H9 (cell line): ENCODE measurements at regions not wholly inside any gene's neighbourhood (a gene's known extent, or its start where the extent isn't known, plus 50 kb on each side); places are given as distances from the start of the nearest gene placed in this dataset.
"Not testable (repeated sequence)": the region's sequence is repeated elsewhere in the genome, so short reads cannot be mapped to it uniquely, and the experiment has no call there.

Source experiments
- DNase-seq: peaks from one replicate; pipeline ENCODE4 v3.0.0-alpha.2; 2017
- H2AFZ ChIP-seq: one replicate; pipeline ENCODE4 v1.6.1; 2013; ENCODE audit warnings: mild to moderate bottlenecking, low read length, control low read depth, moderate library complexity
- H2AK5ac ChIP-seq: 2 replicates; pipeline ENCODE4 v1.6.1; 2013; ENCODE audit warnings: low read length, control low read depth, mixed read lengths; ENCODE audit not compliant: insufficient read length
- H2BK120ac ChIP-seq: one replicate; pipeline ENCODE4 v1.6.1; 2013; ENCODE audit warnings: low read depth, mild to moderate bottlenecking, low read length, control low read depth, inconsistent platforms; ENCODE audit not compliant: poor library complexity, severe bottlenecking
- H2BK12ac ChIP-seq: 2 replicates; pipeline ENCODE4 v1.6.1; 2013; ENCODE audit warnings: low read length, control low read depth, mixed read lengths, low read depth; ENCODE audit not compliant: insufficient read length
- H2BK15ac ChIP-seq: 2 replicates; pipeline ENCODE4 v1.6.1; 2013; ENCODE audit warnings: low read depth, low read length, control low read depth
- H2BK20ac ChIP-seq: one replicate; pipeline ENCODE4 v1.6.1; 2013; ENCODE audit warnings: low read depth, mild to moderate bottlenecking, low read length, control low read depth, inconsistent platforms; ENCODE audit not compliant: poor library complexity, severe bottlenecking
- H2BK5ac ChIP-seq: 2 replicates; pipeline ENCODE4 v1.6.1; 2013; ENCODE audit warnings: low read length, control low read depth, mixed read lengths; ENCODE audit not compliant: insufficient read length
- H3K14ac ChIP-seq: 2 replicates; pipeline ENCODE4 v1.6.1; 2013; ENCODE audit warnings: low read length, control low read depth; ENCODE audit not compliant: insufficient read depth
- H3K18ac ChIP-seq: 2 replicates; pipeline ENCODE4 v1.6.1; 2013; ENCODE audit warnings: low read depth, mild to moderate bottlenecking, mixed read lengths, low read length, control low read depth; ENCODE audit not compliant: insufficient read length
- H3K23ac ChIP-seq: 2 replicates; pipeline ENCODE4 v1.6.1; 2013; ENCODE audit warnings: low read length, control low read depth, mixed read lengths, low read depth; ENCODE audit not compliant: insufficient read length
- H3K23me2 ChIP-seq: 2 replicates; pipeline ENCODE4 v1.6.1; 2013; ENCODE audit warnings: low read depth, mild to moderate bottlenecking, mixed read lengths, low read length, control low read depth; ENCODE audit not compliant: insufficient read length, poor library complexity, severe bottlenecking
- H3K27ac ChIP-seq: 2 replicates; pipeline ENCODE4 v1.5.1; 2013; ENCODE audit warnings: low read length, control low read depth, mixed read lengths, low read depth; ENCODE audit not compliant: insufficient read length
- H3K27me3 ChIP-seq: 2 replicates; pipeline ENCODE4 v1.6.1; 2013; ENCODE audit warnings: low read length, control low read depth, inconsistent platforms; ENCODE audit not compliant: insufficient read depth
- H3K4ac ChIP-seq: 2 replicates; pipeline ENCODE4 v1.6.1; 2013; ENCODE audit warnings: low read depth, mild to moderate bottlenecking, control low read depth, inconsistent platforms, low read length, moderate library complexity
- H3K4me1 ChIP-seq: 2 replicates; pipeline ENCODE4 v1.6.1; 2013; ENCODE audit warnings: low read length, control low read depth, inconsistent platforms; ENCODE audit not compliant: insufficient read depth
- H3K4me2 ChIP-seq: 2 replicates; pipeline ENCODE4 v1.6.1; 2013; ENCODE audit warnings: low read length, control low read depth, mixed read lengths; ENCODE audit not compliant: insufficient read length, insufficient read depth
- H3K56ac ChIP-seq: 2 replicates; pipeline ENCODE4 v1.6.1; 2013; ENCODE audit warnings: low read depth, mild to moderate bottlenecking, mixed read lengths, low read length, control low read depth; ENCODE audit not compliant: insufficient read length
- H3K79me1 ChIP-seq: 2 replicates; pipeline ENCODE4 v1.6.1; 2013; ENCODE audit warnings: low read depth, mild to moderate bottlenecking, moderate library complexity, low read length, control low read depth, inconsistent platforms; ENCODE audit not compliant: insufficient read depth, poor library complexity, severe bottlenecking
- H3K79me2 ChIP-seq: 2 replicates; pipeline ENCODE4 v1.6.1; 2013; ENCODE audit warnings: low read length, control low read depth, inconsistent platforms; ENCODE audit not compliant: insufficient read depth
- H3K9ac ChIP-seq: 2 replicates; pipeline ENCODE4 v1.6.1; 2013; ENCODE audit warnings: low read length, control low read depth, mixed read lengths; ENCODE audit not compliant: insufficient read length; ENCODE audit errors: extremely low read depth
- H3K9me3 ChIP-seq: one replicate; pipeline ENCODE4 v1.6.1; 2013; ENCODE audit warnings: low read depth, low read length, inconsistent platforms; ENCODE audit not compliant: control insufficient read depth
- H3T11ph ChIP-seq: one replicate; pipeline ENCODE4 v1.6.1; 2013; ENCODE audit warnings: mild to moderate bottlenecking, low read length, control low read depth, inconsistent platforms
- H4K20me1 ChIP-seq: one replicate; pipeline ENCODE4 v1.6.1; 2013; ENCODE audit not compliant: control insufficient read depth, insufficient read length, insufficient read depth
- H4K5ac ChIP-seq: 2 replicates; pipeline ENCODE4 v1.6.1; 2013; ENCODE audit warnings: low read depth, mild to moderate bottlenecking, mixed read lengths, low read length, control low read depth; ENCODE audit not compliant: insufficient read length
- H4K8ac ChIP-seq: replicated peaks from 2 replicates; pipeline ENCODE4 v1.6.1; 2013; ENCODE audit warnings: low read length, control low read depth, mixed read lengths, low read depth; ENCODE audit not compliant: insufficient read length
- H4K91ac ChIP-seq: 2 replicates; pipeline ENCODE4 v1.6.1; 2013; ENCODE audit warnings: low read depth, mild to moderate bottlenecking, moderate library complexity, mixed read lengths, low read length, control low read depth; ENCODE audit not compliant: insufficient read length
- H3K27ac Mint-ChIP-seq, 3 experiments: 2 replicates in 2 of 3; 3 replicates in 1 of 3; pipeline ENCODE4 v1.8.0; 2020 to 2021; ENCODE audit warnings: mixed read lengths in 3 of 3, mild to moderate bottlenecking in 1 of 3, moderate library complexity in 1 of 3
- H3K27me3 Mint-ChIP-seq: 2 replicates; pipeline ENCODE4 v1.8.0; 2021; ENCODE audit warnings: low read depth, mild to moderate bottlenecking, moderate library complexity, mixed read lengths
- H3K36me3 Mint-ChIP-seq, 3 experiments: 2 replicates in 2 of 3; 3 replicates in 1 of 3; pipeline ENCODE4 v1.8.0; 2020 to 2021; ENCODE audit warnings: low read depth in 3 of 3, mixed read lengths in 3 of 3; ENCODE audit not compliant: insufficient read depth in 1 of 3
- H3K4me1 Mint-ChIP-seq, 2 experiments: 2 replicates each; pipeline ENCODE4 v1.8.0; 2020; ENCODE audit warnings: mixed read lengths in 2 of 2
- H3K4me3 Mint-ChIP-seq, 2 experiments: 2 replicates in 1 of 2; 3 replicates in 1 of 2; pipeline ENCODE4 v1.8.0; 2020 to 2021; ENCODE audit warnings: mild to moderate bottlenecking in 2 of 2, mixed read lengths in 2 of 2, moderate library complexity in 1 of 2
- H3K9me3 Mint-ChIP-seq, 2 experiments: 2 replicates in 1 of 2; 3 replicates in 1 of 2; pipeline ENCODE4 v1.8.0; 2020; ENCODE audit warnings: mild to moderate bottlenecking in 2 of 2, mixed read lengths in 2 of 2, moderate library complexity in 1 of 2
- WGBS: extraction: QIAGEN DNeasy Blood & Tissue Kit; methylation state at CpG from one replicate; pipeline ENCODE4 v1.1.7; 2013; ENCODE audit warnings: missing lambda C conversion rate, low lambda C conversion rate, mixed read lengths; ENCODE audit not compliant: insufficient read length; ENCODE audit errors: extremely low coverage; 5-methylcytosine and 5-hydroxymethylcytosine counted together

GRCh38 chr1:149246212-149246611, 142.9 kb upstream of the NBPF9 start:
- not testable (repeated sequence) for H3K9me3 ChIP-seq, H3K14ac ChIP-seq, H3K9ac ChIP-seq, H4K91ac ChIP-seq, H2BK15ac ChIP-seq, H2BK20ac ChIP-seq, DNase-seq, H3K27ac ChIP-seq, H2AK5ac ChIP-seq, H3K4me1 Mint-ChIP-seq, H4K8ac ChIP-seq, H2BK12ac ChIP-seq, H3K79me2 ChIP-seq, H3K23ac ChIP-seq, H3K27me3 ChIP-seq, H3T11ph ChIP-seq, H3K27ac Mint-ChIP-seq, H3K4me2 ChIP-seq, H3K56ac ChIP-seq, H3K4ac ChIP-seq, H3K9me3 Mint-ChIP-seq, H2BK5ac ChIP-seq, H3K27me3 Mint-ChIP-seq, H4K5ac ChIP-seq, H3K4me3 Mint-ChIP-seq, H3K18ac ChIP-seq, H3K79me1 ChIP-seq, H3K4me1 ChIP-seq, H3K36me3 Mint-ChIP-seq, H3K23me2 ChIP-seq, H2AFZ ChIP-seq, H4K20me1 ChIP-seq, H2BK120ac ChIP-seq
- WGBS = no CpG with 5 or more reads among the region's 5 CpGs

- not testable (repeated sequence) for H3K56ac ChIP-seq, H4K91ac ChIP-seq, H3K4me1 ChIP-seq, DNase-seq, H3K79me1 ChIP-seq, H3K9me3 ChIP-seq, H3K23me2 ChIP-seq, H2BK120ac ChIP-seq, H4K20me1 ChIP-seq, H4K5ac ChIP-seq, H3K4me3 Mint-ChIP-seq, H2BK12ac ChIP-seq, H3K18ac ChIP-seq, H3K36me3 Mint-ChIP-seq, H3K23ac ChIP-seq, H2AK5ac ChIP-seq, H3K27ac ChIP-seq, H2BK20ac ChIP-seq, H3K27me3 ChIP-seq, H4K8ac ChIP-seq, H2BK5ac ChIP-seq, H3T11ph ChIP-seq, H3K4ac ChIP-seq, H3K79me2 ChIP-seq, H3K4me2 ChIP-seq, H3K14ac ChIP-seq, H2BK15ac ChIP-seq, H3K4me1 Mint-ChIP-seq, H3K27ac Mint-ChIP-seq, H3K27me3 Mint-ChIP-seq, H3K9ac ChIP-seq, H3K9me3 Mint-ChIP-seq, H2AFZ ChIP-seq
- no CpG with 5 or more reads among the region's 2 CpGs for WGBS
Observed at GRCh38 chr1:149248610-149249009, 145.3 kb upstream of the NBPF9 start.
